T-helper 2 cell treated with Interferon-gamma antibody and Interleukin-4, amounts not matched to agents 5 μg/mL and 100 μg/mL, for 36 hours (primary cell): ENCODE measurements at regions not wholly inside any gene's neighbourhood (a gene's known extent, or its start where the extent isn't known, plus 50 kb on each side); places are given as distances from the start of the nearest gene placed in this dataset.
"Not testable (repeated sequence)": the region's sequence is repeated elsewhere in the genome, so short reads cannot be mapped to it uniquely, and the experiment has no call there.

ENCODE experiments used
- DNase-seq: peaks from one replicate; pipeline ENCODE4 v3.0.0; 2021; ENCODE audit warnings: low spot score
- H3K27ac Mint-ChIP-seq: one replicate; pipeline ENCODE4 v1.8.0; 2021; ENCODE audit warnings: mild to moderate bottlenecking, mixed read lengths
- H3K27me3 Mint-ChIP-seq: one replicate; pipeline ENCODE4 v1.8.0; 2021; ENCODE audit warnings: low read depth, mixed read lengths
- H3K36me3 Mint-ChIP-seq: one replicate; pipeline ENCODE4 v1.8.0; 2021; ENCODE audit warnings: low read depth, mixed read lengths
- H3K4me1 Mint-ChIP-seq: one replicate; pipeline ENCODE4 v1.8.0; 2021; ENCODE audit warnings: low read depth, mixed read lengths
- H3K4me3 Mint-ChIP-seq: one replicate; pipeline ENCODE4 v1.8.0; 2022; ENCODE audit warnings: mild to moderate bottlenecking, moderate library complexity, mixed read lengths
- H3K9me3 Mint-ChIP-seq: one replicate; pipeline ENCODE4 v1.8.0; 2021; ENCODE audit warnings: mixed read lengths

- Mint-ChIP-seq H3K36me3 (no peaks in the 10 kb centered on the region), H3K27ac (no peak overlapping the region), H3K9me3 (peaks cover 39% of the 10 kb centered on the region), H3K27me3 (no peaks in the 10 kb centered on the region), H3K4me1 (no peaks in the 10 kb centered on the region), H3K4me3 (no peak overlapping the region)
- no peak for DNase-seq
These were observed 243.9 kb downstream of the TLE1 start for GRCh38 chr9:81445331-81445921.

- Mint-ChIP-seq H3K27ac (no peak overlapping the region), H3K9me3 (peaks cover 31% of the 10 kb centered on the region), H3K4me1 (no peaks in the 10 kb centered on the region), H3K27me3 (no peaks in the 10 kb centered on the region), H3K4me3 (no peak overlapping the region), H3K36me3 (no peaks in the 10 kb centered on the region)
- no peak for DNase-seq
These were observed 257.7 kb downstream of the TLE1 start for GRCh38 chr9:81431641-81432040.

GRCh38 chr9:81430727-81431126 is 258.6 kb downstream of the TLE1 start:
- H3K27me3 Mint-ChIP-seq, result no peaks in the 10 kb centered on the region
- H3K4me3 Mint-ChIP-seq, result no peak overlapping the region

DNA sequence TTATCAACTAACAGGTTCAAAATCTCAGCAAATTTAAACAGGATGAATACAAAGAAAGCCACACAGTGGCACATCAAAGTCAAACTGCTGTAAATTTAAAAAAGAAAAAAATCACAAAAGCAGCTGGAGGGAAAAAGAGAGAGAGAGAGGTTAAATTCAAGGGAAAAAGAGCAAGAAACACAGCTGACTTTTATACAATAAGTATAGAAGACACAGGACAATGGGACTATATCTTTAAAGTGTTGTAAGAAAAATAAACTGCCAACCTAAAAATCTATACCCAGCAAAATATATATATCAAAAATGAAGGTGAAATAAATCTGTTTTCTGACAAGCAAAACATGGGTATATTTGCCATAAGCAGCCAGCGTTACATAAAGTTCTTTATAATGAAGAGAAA is 261.5 kb downstream of the TLE1 start:
- no peaks in the 10 kb centered on the region for H3K4me1 Mint-ChIP-seq
- H3K27me3 Mint-ChIP-seq, result no peaks in the 10 kb centered on the region
- no peak for DNase-seq
- no peaks in the 10 kb centered on the region for H3K36me3 Mint-ChIP-seq
- no peak overlapping the region for H3K4me3 Mint-ChIP-seq
- H3K9me3 Mint-ChIP-seq, result peaks cover 46% of the 10 kb centered on the region
- no peak overlapping the region for H3K27ac Mint-ChIP-seq

More at GRCh38 chr9:81430727-81431126, 258.6 kb downstream of the TLE1 start:
- Mint-ChIP-seq H3K36me3 (no peaks in the 10 kb centered on the region), H3K4me1 (no peaks in the 10 kb centered on the region), H3K27ac (no peak overlapping the region), H3K9me3 (peaks cover 35% of the 10 kb centered on the region)
- no peak for DNase-seq

- H3K4me3 Mint-ChIP-seq, result no peak overlapping the region
- H3K36me3 Mint-ChIP-seq, result no peaks in the 10 kb centered on the region
- no peak overlapping the region for H3K27ac Mint-ChIP-seq
- peaks cover 31% of the 10 kb centered on the region for H3K9me3 Mint-ChIP-seq
- H3K4me1 Mint-ChIP-seq, result no peaks in the 10 kb centered on the region
- DNase-seq, result no peak
- no peaks in the 10 kb centered on the region for H3K27me3 Mint-ChIP-seq
These were observed 264.9 kb downstream of the TLE1 start for GRCh38 chr9:81424431-81424830.

DNA sequence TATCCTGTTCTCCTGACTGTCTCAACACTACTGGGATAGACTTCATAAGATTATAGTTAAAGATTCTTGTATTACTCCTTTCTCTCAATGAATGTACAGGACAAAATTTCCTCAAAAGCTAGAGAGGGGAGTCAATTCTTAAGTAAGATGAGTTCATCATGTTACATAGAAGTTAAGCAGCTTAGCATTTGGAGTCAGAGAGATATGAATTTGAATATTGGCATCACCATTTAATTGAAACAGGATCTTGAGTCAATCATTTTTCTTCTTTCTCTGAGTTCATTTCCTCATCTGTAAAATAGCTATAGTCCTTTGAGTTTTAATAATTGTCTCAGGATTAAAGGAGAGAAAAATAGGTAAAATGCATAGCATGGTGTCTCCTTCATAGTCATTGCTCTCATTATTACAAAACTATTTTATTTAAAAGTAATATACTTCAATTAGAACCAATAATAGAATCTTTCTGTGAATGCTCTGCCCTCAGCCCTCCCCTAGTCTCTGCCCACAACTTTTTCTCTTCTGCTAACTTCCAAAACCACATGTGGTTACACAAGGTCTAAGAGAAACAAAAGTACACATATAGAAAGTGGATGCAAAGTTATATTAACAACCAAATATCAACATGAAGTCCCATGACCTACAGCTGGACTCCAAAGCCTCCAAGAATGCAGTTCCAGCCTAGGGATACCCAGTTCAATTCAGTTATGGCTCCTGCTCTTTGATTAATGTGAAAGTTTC is 265.6 kb downstream of the TLE1 start:
- Mint-ChIP-seq H3K36me3 (no peaks in the 10 kb centered on the region), H3K27ac (no peak overlapping the region), H3K4me3 (no peak overlapping the region), H3K9me3 (peaks cover 37% of the 10 kb centered on the region), H3K4me1 (no peaks in the 10 kb centered on the region), H3K27me3 (no peaks in the 10 kb centered on the region)
- DNase-seq, result no peak

GRCh38 chr9:81421090-81421489 is 268.3 kb downstream of the TLE1 start:
- H3K4me1 Mint-ChIP-seq, DNase-seq, H3K4me3 Mint-ChIP-seq, H3K36me3 Mint-ChIP-seq, H3K27me3 Mint-ChIP-seq, H3K27ac Mint-ChIP-seq: not testable (repeated sequence)
- peaks cover 33% of the 10 kb centered on the region for H3K9me3 Mint-ChIP-seq

DNA sequence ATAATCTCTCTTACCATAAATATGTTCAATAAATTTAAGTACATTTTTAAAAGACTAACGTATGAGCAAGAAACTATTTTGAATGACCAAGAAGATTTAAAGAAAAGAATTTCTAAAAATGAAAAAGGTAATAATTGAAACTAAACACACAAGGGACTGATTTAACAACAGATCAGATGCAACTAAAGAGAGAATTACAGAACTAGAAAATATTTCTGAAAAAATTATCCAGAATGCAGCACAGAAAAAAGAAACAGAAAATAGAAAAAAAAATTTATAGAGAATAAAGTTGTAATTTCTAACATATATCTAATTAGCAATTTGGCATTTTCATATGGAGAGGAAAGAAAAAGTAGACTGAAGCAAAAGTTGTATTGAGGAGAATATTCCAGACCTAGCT is 269.3 kb downstream of the TLE1 start:
- Mint-ChIP-seq H3K4me1 (no peaks in the 10 kb centered on the region), H3K27me3 (no peaks in the 10 kb centered on the region), H3K27ac (no peak overlapping the region), H3K4me3 (no peak overlapping the region), H3K9me3 (peaks cover 29% of the 10 kb centered on the region), H3K36me3 (no peaks in the 10 kb centered on the region)
- no peak for DNase-seq

DNA sequence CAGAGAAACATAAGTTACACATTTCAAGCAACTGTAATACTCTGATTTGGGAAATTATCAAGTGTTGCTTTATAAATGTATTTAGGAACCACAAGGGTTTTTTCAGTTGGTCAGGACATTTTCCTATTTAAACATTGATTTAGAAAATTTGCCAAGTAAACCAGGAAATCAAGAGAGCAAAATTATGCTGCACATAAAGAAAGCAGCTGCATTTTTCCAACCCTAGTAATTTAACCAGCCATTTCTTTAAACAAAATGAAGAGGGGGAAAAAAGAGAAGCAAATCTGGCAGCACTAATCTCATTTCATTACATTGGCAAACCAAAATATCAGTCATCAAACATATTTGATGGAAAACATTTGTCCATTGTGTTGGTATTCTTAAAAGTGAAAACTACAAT is 271.4 kb downstream of the TLE1 start:
- Mint-ChIP-seq H3K36me3 (no peaks in the 10 kb centered on the region), H3K4me1 (no peaks in the 10 kb centered on the region), H3K27me3 (no peaks in the 10 kb centered on the region), H3K9me3 (peaks cover 22% of the 10 kb centered on the region), H3K4me3 (no peak overlapping the region), H3K27ac (no peak overlapping the region)
- no peak for DNase-seq

DNA sequence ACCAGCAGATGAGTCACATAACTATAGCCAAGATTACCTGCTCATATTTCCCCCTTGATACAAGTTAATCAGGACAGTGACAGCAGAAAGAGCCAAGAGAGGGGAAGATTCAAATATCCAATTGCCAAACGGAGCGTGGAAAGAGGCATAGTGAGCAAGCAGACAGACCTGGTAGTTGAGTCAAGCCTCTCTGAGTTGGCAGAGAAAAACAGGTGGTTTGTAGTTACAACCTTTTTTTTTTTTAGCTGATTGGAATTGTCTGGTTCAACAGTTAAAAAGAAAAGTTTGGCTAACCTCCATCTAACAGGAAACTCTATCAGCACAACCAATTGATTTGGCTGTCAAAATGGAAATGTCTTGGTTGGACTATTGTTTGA is 272.1 kb downstream of the TLE1 start:
- no peak overlapping the region for H3K4me3 Mint-ChIP-seq
- H3K27ac Mint-ChIP-seq, result no peak overlapping the region
- no peaks in the 10 kb centered on the region for H3K27me3 Mint-ChIP-seq
- no peaks in the 10 kb centered on the region for H3K36me3 Mint-ChIP-seq
- no peaks in the 10 kb centered on the region for H3K4me1 Mint-ChIP-seq
- peaks cover 22% of the 10 kb centered on the region for H3K9me3 Mint-ChIP-seq
- no peak for DNase-seq

GRCh38 chr9:81416476-81417298 is 272.7 kb downstream of the TLE1 start:
- Mint-ChIP-seq H3K27me3 (no peaks in the 10 kb centered on the region), H3K27ac (no peak overlapping the region), H3K9me3 (peaks cover 22% of the 10 kb centered on the region), H3K36me3 (no peaks in the 10 kb centered on the region), H3K4me3 (no peak overlapping the region), H3K4me1 (no peaks in the 10 kb centered on the region)
- no peak for DNase-seq

DNA sequence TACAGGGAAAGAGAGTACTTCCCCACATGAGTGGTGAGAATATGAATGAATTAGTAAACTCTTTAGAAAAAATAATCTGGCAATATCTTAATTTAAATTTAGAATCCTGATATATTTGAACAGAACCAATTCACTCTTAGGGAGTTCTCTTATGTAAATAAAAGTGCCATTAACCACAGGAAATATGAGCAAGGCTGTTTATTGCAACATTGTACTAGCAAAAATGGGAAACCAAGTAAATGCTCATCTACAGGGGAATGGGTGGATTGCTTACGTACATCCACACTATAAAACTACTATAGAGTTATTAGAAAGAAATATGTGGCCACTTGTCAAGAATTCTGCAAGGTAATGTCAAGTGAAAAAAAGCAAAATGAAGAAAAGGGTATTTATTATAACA is 274.5 kb downstream of the TLE1 start:
- Mint-ChIP-seq H3K9me3 (peaks cover 22% of the 10 kb centered on the region), H3K36me3 (no peaks in the 10 kb centered on the region), H3K4me1 (no peaks in the 10 kb centered on the region), H3K27me3 (no peaks in the 10 kb centered on the region), H3K27ac (no peak overlapping the region), H3K4me3 (no peak overlapping the region)
- no peak for DNase-seq

GRCh38 chr9:81411961-81412360 is 277.4 kb downstream of the TLE1 start:
- no peaks in the 10 kb centered on the region for H3K36me3 Mint-ChIP-seq
- no peaks in the 10 kb centered on the region for H3K4me1 Mint-ChIP-seq
- no peaks in the 10 kb centered on the region for H3K27me3 Mint-ChIP-seq
- H3K27ac Mint-ChIP-seq, result no peak overlapping the region
- no peak overlapping the region for H3K4me3 Mint-ChIP-seq
- H3K9me3 Mint-ChIP-seq, result peaks cover 6% of the 10 kb centered on the region
- no peak for DNase-seq

DNA sequence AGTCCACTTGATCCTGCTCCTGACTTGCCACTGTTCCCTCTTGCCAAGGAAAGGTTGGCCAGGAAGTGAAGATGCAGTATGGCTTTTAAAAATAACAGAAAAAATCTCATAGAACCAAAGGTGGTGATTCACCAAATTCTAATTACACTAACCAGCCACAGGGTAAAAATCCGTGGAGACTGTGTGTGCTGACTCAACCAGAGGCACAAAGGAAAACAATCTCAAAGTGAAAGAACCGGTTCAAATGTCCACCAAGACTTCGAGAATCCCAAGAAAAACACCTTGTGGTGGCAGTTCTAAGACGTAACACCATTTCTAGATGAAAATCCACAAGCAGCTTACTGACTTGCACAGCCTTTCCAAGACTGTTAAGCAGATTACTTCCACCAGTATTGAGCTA is 279.1 kb downstream of the TLE1 start:
- no peaks in the 10 kb centered on the region for H3K36me3 Mint-ChIP-seq
- H3K27ac Mint-ChIP-seq, result no peak overlapping the region
- H3K27me3 Mint-ChIP-seq, result no peaks in the 10 kb centered on the region
- H3K9me3 Mint-ChIP-seq, result peaks cover under 1% of the 10 kb centered on the region
- H3K4me3 Mint-ChIP-seq, result no peak overlapping the region
- no peaks in the 10 kb centered on the region for H3K4me1 Mint-ChIP-seq
- no peak for DNase-seq
